Activated CD4-positive, CD25-positive, alpha-beta regulatory T cell treated with anti-CD3 and anti-CD28 coated beads, Interleukin-2, amount 50 U/mL, for 24 hours (primary cell): ENCODE measurements at regions not wholly inside any gene's neighbourhood (a gene's known extent, or its start where the extent isn't known, plus 50 kb on each side); places are given as distances from the start of the nearest gene placed in this dataset.

ENCODE experiments used
- ATAC-seq, 2 donors: fragments of 150-1000 bp; cut with Tn5 transposase; one replicate each; pipeline ENCODE4 v1.10.0; 2021; ENCODE audit warnings: mild to moderate bottlenecking in 1 of 2, moderate library complexity in 1 of 2

- no peak for ATAC-seq
These were observed 74.2 kb upstream of the C14orf180 start for GRCh38 chr14:104505085-104506074.

GRCh38 chr14:104506461-104507253 lies 72.9 kb upstream of the C14orf180 start:
- no peak for ATAC-seq

GRCh38 chr14:104507443-104507842 lies 72.1 kb upstream of the C14orf180 start:
- no peak for ATAC-seq

- ATAC-seq, result no peak
These were observed 69.9 kb upstream of the C14orf180 start for GRCh38 chr14:104509673-104510072.

- ATAC-seq, result no peak
These were observed 69.3 kb upstream of the C14orf180 start for GRCh38 chr14:104510216-104510615.

GRCh38 chr14:104510794-104511611 lies 68.6 kb upstream of the C14orf180 start:
- ATAC-seq, result no peak

GRCh38 chr14:104512061-104512460 lies 67.5 kb upstream of the C14orf180 start:
- ATAC-seq, result no peak

GRCh38 chr14:104512771-104513640 lies 66.6 kb upstream of the C14orf180 start:
- no peak for ATAC-seq

GRCh38 chr14:104513641-104514046 lies 65.9 kb upstream of the C14orf180 start:
- ATAC-seq, result no peak

- no peak for ATAC-seq
These were observed 65.3 kb upstream of the C14orf180 start for GRCh38 chr14:104514156-104514848.

GRCh38 chr14:104515059-104515810 lies 64.3 kb upstream of the C14orf180 start:
- no peak for ATAC-seq

- no peak for ATAC-seq
These were observed 63.5 kb upstream of the C14orf180 start for GRCh38 chr14:104515811-104516780.

GRCh38 chr14:104516906-104517305 lies 62.7 kb upstream of the C14orf180 start:
- no peak for ATAC-seq

- no peak for ATAC-seq
These were observed 62.1 kb upstream of the C14orf180 start for GRCh38 chr14:104517426-104517825.

- ATAC-seq, result no peak
These were observed 61.7 kb upstream of the C14orf180 start for GRCh38 chr14:104517867-104518266.

- no peak for ATAC-seq
These were observed 60.8 kb upstream of the C14orf180 start for GRCh38 chr14:104518659-104519350.

GRCh38 chr14:104519721-104520120 lies 59.8 kb upstream of the C14orf180 start:
- ATAC-seq, result no peak
